ENCODE measurements at regions not wholly inside any gene's neighbourhood (a gene's known extent, or its start where the extent isn't known, plus 50 kb on each side); places are given as distances from the start of the nearest gene placed in this dataset.

- H3K4me3 ChIP-seq (ENCODE audit: low read depth, low read length) = no peak overlapping the region
- DNase-seq (ENCODE audit: low read depth) = no peak
- TF ChIP-seq MYC (IDR thresholded peaks at IDR 0.05; ENCODE audit: low read depth, low read length) (no peak), MAX (IDR thresholded peaks at IDR 0.05; ENCODE audit: low read depth, low read length) (no peak), POLR2A (IDR thresholded peaks at IDR 0.05; ENCODE audit: extremely low read depth, insufficient read length) (no peak)
These were observed 59.4 kb upstream of the SYT13 start for GRCh38 chr11:45345491-45345890.

- no peak for TF ChIP-seq CTCF (IDR thresholded peaks at IDR 0.05; ENCODE audit: low read depth, low read length)
- no peak for TF ChIP-seq POLR2A (IDR thresholded peaks at IDR 0.05; ENCODE audit: extremely low read depth, insufficient read length)
- no peak for TF ChIP-seq MYC (IDR thresholded peaks at IDR 0.05; ENCODE audit: low read depth, low read length)
- no peak for TF ChIP-seq MAX (IDR thresholded peaks at IDR 0.05; ENCODE audit: low read depth, low read length)
- no peak for DNase-seq (ENCODE audit: low read depth)
- no peak overlapping the region for H3K4me3 ChIP-seq (ENCODE audit: low read depth, low read length)
These were observed 57.9 kb upstream of the SYT13 start for GRCh38 chr11:45344028-45344427.

GRCh38 chr11:45343444-45343843 lies 57.3 kb upstream of the SYT13 start:
- no peak overlapping the region for H3K4me3 ChIP-seq (ENCODE audit: low read depth, low read length)
- DNase-seq (ENCODE audit: low read depth) = no peak
- TF ChIP-seq MYC (IDR thresholded peaks at IDR 0.05; ENCODE audit: low read depth, low read length) = no peak

GRCh38 chr11:45341372-45341771 lies 55.2 kb upstream of the SYT13 start:
- no peak overlapping the region for H3K4me3 ChIP-seq (ENCODE audit: low read depth, low read length)
- DNase-seq (ENCODE audit: low read depth) = no peak
- TF ChIP-seq MAX (IDR thresholded peaks at IDR 0.05; ENCODE audit: low read depth, low read length) (no peak), MYC (IDR thresholded peaks at IDR 0.05; ENCODE audit: low read depth, low read length) (no peak), POLR2A (IDR thresholded peaks at IDR 0.05; ENCODE audit: extremely low read depth, insufficient read length) (no peak), CTCF (IDR thresholded peaks at IDR 0.05; ENCODE audit: low read depth, low read length) (no peak)

GRCh38 chr11:45339729-45340519 lies 53.8 kb upstream of the SYT13 start:
- peak; percentile 60 for TF ChIP-seq MYC (IDR thresholded peaks at IDR 0.05; ENCODE audit: low read depth, low read length)
- peak; percentile 47 for TF ChIP-seq CTCF (IDR thresholded peaks at IDR 0.05; ENCODE audit: low read depth, low read length)
- no peak for TF ChIP-seq POLR2A (IDR thresholded peaks at IDR 0.05; ENCODE audit: extremely low read depth, insufficient read length)
- peak; percentile 84 for TF ChIP-seq MAX (IDR thresholded peaks at IDR 0.05; ENCODE audit: low read depth, low read length)
- peak; percentile 94 for DNase-seq (ENCODE audit: low read depth)
- no peak overlapping the region for H3K4me3 ChIP-seq (ENCODE audit: low read depth, low read length)

- DNase-seq (ENCODE audit: low read depth) = no peak
- no peak for TF ChIP-seq MAX (IDR thresholded peaks at IDR 0.05; ENCODE audit: low read depth, low read length)
- TF ChIP-seq CTCF (IDR thresholded peaks at IDR 0.05; ENCODE audit: low read depth, low read length) = no peak
- no peak for TF ChIP-seq MYC (IDR thresholded peaks at IDR 0.05; ENCODE audit: low read depth, low read length)
- TF ChIP-seq POLR2A (IDR thresholded peaks at IDR 0.05; ENCODE audit: extremely low read depth, insufficient read length) = no peak
- H3K4me3 ChIP-seq (ENCODE audit: low read depth, low read length) = no peak overlapping the region
These were observed 51.6 kb upstream of the SYT13 start for GRCh38 chr11:45337583-45338360.
